Myocyte (in vitro differentiated cells): ENCODE measurements at regions not wholly inside any gene's neighbourhood (a gene's known extent, or its start where the extent isn't known, plus 50 kb on each side); places are given as distances from the start of the nearest gene placed in this dataset.
"Not testable (repeated sequence)": the region's sequence is repeated elsewhere in the genome, so short reads cannot be mapped to it uniquely, and the experiment has no call there.

Experiments
- DNase-seq: peaks from one replicate; pipeline ENCODE4 v3.0.0-alpha.2; 2012; ENCODE audit warnings: low read depth

- DNase-seq = no peak
These were observed 489.5 kb downstream of the STIM2 start for GRCh38 chr4:27350161-27350560.

GRCh38 chr4:27357283-27357682 is 496.6 kb downstream of the STIM2 start:
- DNase-seq = peak; percentile 1

GRCh38 chr4:27358269-27358668 is 497.6 kb downstream of the STIM2 start:
- no peak for DNase-seq

GRCh38 chr4:27360131-27360530 is 499.5 kb downstream of the STIM2 start:
- no peak for DNase-seq

- peak; percentile 35 for DNase-seq
These were observed 500.2 kb downstream of the STIM2 start for GRCh38 chr4:27360790-27361267.

GRCh38 chr4:27364509-27364908 is 503.9 kb downstream of the STIM2 start:
- DNase-seq = no peak

- DNase-seq = no peak
These were observed 505.6 kb downstream of the STIM2 start for GRCh38 chr4:27366104-27366823.

GRCh38 chr4:27368781-27369180 is 508.1 kb downstream of the STIM2 start:
- no peak for DNase-seq

- no peak for DNase-seq
These were observed 521.2 kb downstream of the STIM2 start for GRCh38 chr4:27381815-27382214.

GRCh38 chr4:27387711-27388110 is 527.1 kb downstream of the STIM2 start:
- no peak for DNase-seq

GRCh38 chr4:27397886-27398285 is 537.2 kb downstream of the STIM2 start:
- DNase-seq = no peak

GRCh38 chr4:27398631-27399310 is 538.1 kb downstream of the STIM2 start:
- no peak for DNase-seq

- DNase-seq = peak; percentile 5
These were observed 547.0 kb downstream of the STIM2 start for GRCh38 chr4:27407616-27408015.

GRCh38 chr4:27412613-27413012 is 552.0 kb downstream of the STIM2 start:
- no peak for DNase-seq

- DNase-seq = no peak
These were observed 554.5 kb downstream of the STIM2 start for GRCh38 chr4:27414887-27415731.

- no peak for DNase-seq
These were observed 568.0 kb downstream of the STIM2 start for GRCh38 chr4:27428661-27429060.

- DNase-seq = no peak
These were observed 568.8 kb downstream of the STIM2 start for GRCh38 chr4:27429364-27429871.

GRCh38 chr4:27442146-27442545 is 581.5 kb downstream of the STIM2 start:
- no peak for DNase-seq

GRCh38 chr4:27442661-27443060 is 582.0 kb downstream of the STIM2 start:
- DNase-seq = not testable (repeated sequence)

- no peak for DNase-seq
These were observed 603.2 kb downstream of the STIM2 start for GRCh38 chr4:27463816-27464215.

- DNase-seq = no peak
These were observed 606.7 kb downstream of the STIM2 start for GRCh38 chr4:27467351-27467750.

GRCh38 chr4:27472364-27472763 is 611.7 kb downstream of the STIM2 start:
- no peak for DNase-seq
